Activated CD4-positive, alpha-beta memory T cell treated with anti-CD3 and anti-CD28 coated beads for 36 hours (primary cell): ENCODE measurements at regions not wholly inside any gene's neighbourhood (a gene's known extent, or its start where the extent isn't known, plus 50 kb on each side); places are given as distances from the start of the nearest gene placed in this dataset.
A peak's percentile ranks its signal among the peaks of the same experiment; 100 is the strongest.

Experiments
- CTCF ChIA-PET: fragments of 350-600 bp; sonication (Branson Sonifier 250); formaldehyde crosslinking; loops from one replicate; lab custom pipeline; 2021; ENCODE audit warnings: antibody characterized with exemption, inconsistent platforms; lab: Charles Lee
- POLR2A ChIA-PET: fragments of 350-600 bp; sonication (Branson Sonifier 250); formaldehyde crosslinking; loops from one replicate; lab custom pipeline; 2021; ENCODE audit warnings: antibody characterized with exemption; lab: Charles Lee
- DNase-seq: peaks from one replicate; pipeline ENCODE4 v3.0.0-alpha.2; 2020
- H3K27ac Mint-ChIP-seq: one replicate; pipeline ENCODE4 v1.8.0; 2021; ENCODE audit warnings: mixed read lengths
- H3K27me3 Mint-ChIP-seq: one replicate; pipeline ENCODE4 v1.8.0; 2021; ENCODE audit warnings: mixed read lengths
- H3K36me3 Mint-ChIP-seq: one replicate; pipeline ENCODE4 v1.8.0; 2021; ENCODE audit warnings: mixed read lengths
- H3K4me1 Mint-ChIP-seq: one replicate; pipeline ENCODE4 v1.8.0; 2021; ENCODE audit warnings: low read depth, mixed read lengths
- H3K4me3 Mint-ChIP-seq: one replicate; pipeline ENCODE4 v1.8.0; 2021; ENCODE audit warnings: mild to moderate bottlenecking, mixed read lengths
- H3K9me3 Mint-ChIP-seq: one replicate; pipeline ENCODE4 v1.8.0; 2021; ENCODE audit warnings: mixed read lengths
- intact Hi-C: fragments of 100-400 bp; cut with micrococcal nuclease; formaldehyde crosslinking; loops from one replicate; pipeline ENCODE4 v1.15.1; 2023

GRCh38 chr5:21181609-21182125 lies 1193.7 kb upstream of the CDH18 start:
- POLR2A ChIA-PET: no interaction called here
- no peak overlapping the region for H3K4me3 Mint-ChIP-seq
- H3K27me3 Mint-ChIP-seq: no peaks in the 10 kb centered on the region
- no peaks in the 10 kb centered on the region for H3K36me3 Mint-ChIP-seq
- no peak for DNase-seq
- no peak overlapping the region for H3K27ac Mint-ChIP-seq
- intact Hi-C loops: no loop called here
- H3K4me1 Mint-ChIP-seq: no peaks in the 10 kb centered on the region
- H3K9me3 Mint-ChIP-seq: peaks cover 2% of the 10 kb centered on the region
- CTCF ChIA-PET: no interaction called here

GRCh38 chr5:21173526-21173925 lies 1185.5 kb upstream of the CDH18 start:
- POLR2A ChIA-PET: no interaction called here
- peaks cover 3% of the 10 kb centered on the region for H3K9me3 Mint-ChIP-seq
- H3K27ac Mint-ChIP-seq: no peak overlapping the region
- no peak for DNase-seq
- H3K4me3 Mint-ChIP-seq: no peak overlapping the region
- H3K27me3 Mint-ChIP-seq: no peaks in the 10 kb centered on the region
- CTCF ChIA-PET: no interaction called here
- H3K36me3 Mint-ChIP-seq: no peaks in the 10 kb centered on the region
- H3K4me1 Mint-ChIP-seq: no peaks in the 10 kb centered on the region
- intact Hi-C loops: no loop called here

- Mint-ChIP-seq H3K4me3 (no peak overlapping the region), H3K9me3 (peaks cover 3% of the 10 kb centered on the region), H3K27ac (no peak overlapping the region), H3K36me3 (no peaks in the 10 kb centered on the region), H3K27me3 (no peaks in the 10 kb centered on the region), H3K4me1 (no peaks in the 10 kb centered on the region)
- intact Hi-C loops: no loop called here
- ChIA-PET POLR2A (no interaction called here), CTCF (no interaction called here)
- no peak for DNase-seq
These were observed 1185.0 kb upstream of the CDH18 start for GRCh38 chr5:21173036-21173435.

- H3K27ac Mint-ChIP-seq: no peak overlapping the region
- no peak overlapping the region for H3K4me3 Mint-ChIP-seq
- peaks cover 7% of the 10 kb centered on the region for H3K9me3 Mint-ChIP-seq
- H3K36me3 Mint-ChIP-seq: no peaks in the 10 kb centered on the region
- intact Hi-C loops: no loop called here
- no peak for DNase-seq
- CTCF ChIA-PET: no interaction called here
- no peaks in the 10 kb centered on the region for H3K4me1 Mint-ChIP-seq
- POLR2A ChIA-PET: no interaction called here
- H3K27me3 Mint-ChIP-seq: no peaks in the 10 kb centered on the region
These were observed 1183.0 kb upstream of the CDH18 start for GRCh38 chr5:21171038-21171437.

- no peak for DNase-seq
- Mint-ChIP-seq H3K4me3 (no peak overlapping the region), H3K9me3 (peaks cover 12% of the 10 kb centered on the region), H3K4me1 (no peaks in the 10 kb centered on the region), H3K36me3 (no peaks in the 10 kb centered on the region), H3K27me3 (no peaks in the 10 kb centered on the region), H3K27ac (no peak overlapping the region)
- intact Hi-C loops: no loop called here
- ChIA-PET POLR2A (no interaction called here), CTCF (no interaction called here)
These were observed 1180.6 kb upstream of the CDH18 start for GRCh38 chr5:21168557-21168956.

GRCh38 chr5:21165344-21165743 lies 1177.3 kb upstream of the CDH18 start:
- H3K27ac Mint-ChIP-seq: no peak overlapping the region
- POLR2A ChIA-PET: no interaction called here
- H3K36me3 Mint-ChIP-seq: no peaks in the 10 kb centered on the region
- intact Hi-C loops: no loop called here
- no peaks in the 10 kb centered on the region for H3K27me3 Mint-ChIP-seq
- no peak for DNase-seq
- H3K4me3 Mint-ChIP-seq: no peak overlapping the region
- peaks cover 12% of the 10 kb centered on the region for H3K9me3 Mint-ChIP-seq
- H3K4me1 Mint-ChIP-seq: no peaks in the 10 kb centered on the region
- CTCF ChIA-PET: no interaction called here

GRCh38 chr5:21164425-21164824 lies 1176.4 kb upstream of the CDH18 start:
- no peaks in the 10 kb centered on the region for H3K4me1 Mint-ChIP-seq
- H3K4me3 Mint-ChIP-seq: no peak overlapping the region
- ChIA-PET POLR2A (no interaction called here), CTCF (no interaction called here)
- no peak for DNase-seq
- H3K36me3 Mint-ChIP-seq: no peaks in the 10 kb centered on the region
- H3K27me3 Mint-ChIP-seq: no peaks in the 10 kb centered on the region
- peaks cover 12% of the 10 kb centered on the region for H3K9me3 Mint-ChIP-seq
- intact Hi-C loops: no loop called here
- H3K27ac Mint-ChIP-seq: no peak overlapping the region

GRCh38 chr5:21159510-21160059 lies 1171.6 kb upstream of the CDH18 start:
- DNase-seq: no peak
- H3K9me3 Mint-ChIP-seq: peaks cover 6% of the 10 kb centered on the region
- H3K4me1 Mint-ChIP-seq: no peaks in the 10 kb centered on the region
- H3K4me3 Mint-ChIP-seq: no peak overlapping the region
- ChIA-PET POLR2A (no interaction called here), CTCF (no interaction called here)
- no peaks in the 10 kb centered on the region for H3K27me3 Mint-ChIP-seq
- no peak overlapping the region for H3K27ac Mint-ChIP-seq
- intact Hi-C loops: no loop called here
- no peaks in the 10 kb centered on the region for H3K36me3 Mint-ChIP-seq

- POLR2A ChIA-PET: no interaction called here
- CTCF ChIA-PET: no interaction called here
- intact Hi-C loops: no loop called here
- H3K4me1 Mint-ChIP-seq: no peaks in the 10 kb centered on the region
- no peaks in the 10 kb centered on the region for H3K36me3 Mint-ChIP-seq
- no peaks in the 10 kb centered on the region for H3K27me3 Mint-ChIP-seq
- peaks cover 7% of the 10 kb centered on the region for H3K9me3 Mint-ChIP-seq
- no peak overlapping the region for H3K4me3 Mint-ChIP-seq
- no peak overlapping the region for H3K27ac Mint-ChIP-seq
- DNase-seq: no peak
These were observed 1166.5 kb upstream of the CDH18 start for GRCh38 chr5:21154526-21154925.

- Mint-ChIP-seq H3K36me3 (no peaks in the 10 kb centered on the region), H3K9me3 (peaks cover 7% of the 10 kb centered on the region), H3K27me3 (no peaks in the 10 kb centered on the region), H3K4me3 (no peak overlapping the region), H3K27ac (no peak overlapping the region), H3K4me1 (no peaks in the 10 kb centered on the region)
- DNase-seq: no peak
- ChIA-PET POLR2A (no interaction called here), CTCF (no interaction called here)
- intact Hi-C loops: no loop called here
These were observed 1164.6 kb upstream of the CDH18 start for GRCh38 chr5:21152611-21153010.

- no peak overlapping the region for H3K4me3 Mint-ChIP-seq
- no peaks in the 10 kb centered on the region for H3K4me1 Mint-ChIP-seq
- intact Hi-C loops: no loop called here
- H3K9me3 Mint-ChIP-seq: peaks cover 2% of the 10 kb centered on the region
- ChIA-PET CTCF (no interaction called here), POLR2A (no interaction called here)
- no peaks in the 10 kb centered on the region for H3K27me3 Mint-ChIP-seq
- no peak for DNase-seq
- no peaks in the 10 kb centered on the region for H3K36me3 Mint-ChIP-seq
- no peak overlapping the region for H3K27ac Mint-ChIP-seq
These were observed 1157.4 kb upstream of the CDH18 start for GRCh38 chr5:21145376-21145775.

GRCh38 chr5:21143686-21144085 lies 1155.7 kb upstream of the CDH18 start:
- Mint-ChIP-seq H3K9me3 (peaks cover 2% of the 10 kb centered on the region), H3K4me1 (no peaks in the 10 kb centered on the region), H3K27me3 (no peaks in the 10 kb centered on the region), H3K27ac (no peak overlapping the region), H3K4me3 (no peak overlapping the region), H3K36me3 (no peaks in the 10 kb centered on the region)
- intact Hi-C loops: no loop called here
- no peak for DNase-seq
- ChIA-PET POLR2A (no interaction called here), CTCF (no interaction called here)

- DNase-seq: peak; percentile 20
- H3K27me3 Mint-ChIP-seq: no peaks in the 10 kb centered on the region
- intact Hi-C loops: no loop called here
- H3K9me3 Mint-ChIP-seq: peaks cover 2% of the 10 kb centered on the region
- POLR2A ChIA-PET: no interaction called here
- no peak overlapping the region for H3K4me3 Mint-ChIP-seq
- CTCF ChIA-PET: no interaction called here
- H3K36me3 Mint-ChIP-seq: no peaks in the 10 kb centered on the region
- no peaks in the 10 kb centered on the region for H3K4me1 Mint-ChIP-seq
- no peak overlapping the region for H3K27ac Mint-ChIP-seq
These were observed 1154.8 kb upstream of the CDH18 start for GRCh38 chr5:21142791-21143190.
